Neural cell (in vitro differentiated cells): ENCODE measurements at regions not wholly inside any gene's neighbourhood (a gene's known extent, or its start where the extent isn't known, plus 50 kb on each side); places are given as distances from the start of the nearest gene placed in this dataset.

Experiments used
- H2AFZ ChIP-seq: fragments of 200-600, 300-800 bp; sonication (generic), shearing (Covaris generic); 2 replicates; pipeline ENCODE4 v1.6.0; 2014; ENCODE audit warnings: low read depth, mild to moderate bottlenecking, antibody characterized with exemption, low read length, moderate library complexity
- H3F3A ChIP-seq: fragments of 200-600 bp; shearing (Covaris generic); 2 replicates; pipeline ENCODE4 v1.6.1; 2016; ENCODE audit warnings: mild to moderate bottlenecking, moderate library complexity, mixed read lengths, antibody characterized with exemption, low read length; ENCODE audit not compliant: insufficient read depth, poor library complexity, severe bottlenecking
- H3K27ac ChIP-seq: fragments of 200-600, 300-800 bp; sonication (generic), shearing (Covaris generic); 2 replicates; pipeline ENCODE4 v1.5.1; 2014; ENCODE audit warnings: mild to moderate bottlenecking, low read length, moderate library complexity
- H3K27me3 ChIP-seq: fragments of 300-800, 200-600 bp; sonication (generic), shearing (Covaris generic); 2 replicates; pipeline ENCODE4 v1.6.0; 2014; ENCODE audit warnings: mild to moderate bottlenecking, low read depth, low read length, moderate library complexity; ENCODE audit not compliant: insufficient read depth
- H3K36me3 ChIP-seq: fragments of 300-800, 200-600 bp; sonication (generic), shearing (Covaris generic); 2 replicates; pipeline ENCODE4 v1.5.1; 2014; ENCODE audit warnings: mild to moderate bottlenecking, antibody characterized with exemption, low read length, moderate library complexity; ENCODE audit not compliant: insufficient read depth
- H3K4me2 ChIP-seq: fragments of 300-800, 200-600 bp; sonication (generic), shearing (Covaris generic); 2 replicates; pipeline ENCODE4 v1.6.0; 2014; ENCODE audit warnings: mild to moderate bottlenecking, low read length
- H3K4me3 ChIP-seq: fragments of 300-800, 200-600 bp; sonication (generic), shearing (Covaris generic); 2 replicates; pipeline ENCODE4 v1.5.1; 2014; ENCODE audit warnings: mild to moderate bottlenecking, low read length, moderate library complexity
- H3K79me2 ChIP-seq: fragments of 200-600 bp; shearing (Covaris generic); replicated peaks from 2 replicates; pipeline ENCODE4 v1.6.0; 2014; ENCODE audit warnings: mild to moderate bottlenecking, low read length, moderate library complexity; ENCODE audit not compliant: insufficient read depth
- H3K9ac ChIP-seq: fragments of 300-800, 200-600 bp; sonication (generic), shearing (Covaris generic); 2 replicates; pipeline ENCODE4 v1.6.1; 2016; ENCODE audit warnings: mild to moderate bottlenecking, low read length, mixed read lengths
- H3K9me2 ChIP-seq: fragments of 200-600 bp; shearing (Covaris generic); 2 replicates; pipeline ENCODE4 v1.6.1; 2016; ENCODE audit warnings: mild to moderate bottlenecking, low read length, mixed read lengths; ENCODE audit not compliant: insufficient read depth
- H3K9me3 ChIP-seq: fragments of 200-600, 300-800 bp; sonication (generic), shearing (Covaris generic); 2 replicates; pipeline ENCODE4 v1.6.1; 2016; ENCODE audit warnings: mild to moderate bottlenecking, mixed run types, low read length, moderate library complexity, mixed read lengths
- H4K20me1 ChIP-seq: fragments of 200-600 bp; shearing (Covaris generic); 2 replicates; pipeline ENCODE4 v1.6.1; 2016; ENCODE audit warnings: mild to moderate bottlenecking, mixed run types; ENCODE audit not compliant: insufficient read depth
- EP300 ChIP-seq: fragments of 450-650 bp; conservative IDR thresholded peaks from 2 replicates; pipeline ENCODE4 v1.6.1; 2014; ENCODE audit warnings: antibody characterized with exemption, mild to moderate bottlenecking, moderate library complexity; ENCODE audit not compliant: poor library complexity, severe bottlenecking
- EZH2 ChIP-seq: fragments of 200-600, 300-800 bp; shearing (Covaris generic), sonication (generic); IDR thresholded peaks from 2 replicates; pipeline ENCODE4 v1.6.1; 2014; ENCODE audit warnings: antibody characterized with exemption, low read length, borderline replicate concordance, mild to moderate bottlenecking; ENCODE audit not compliant: insufficient read depth, poor library complexity, severe bottlenecking
- MXI1 ChIP-seq: fragments of 450-650 bp; conservative IDR thresholded peaks from 2 replicates; pipeline ENCODE4 v1.6.1; 2014; ENCODE audit warnings: antibody characterized with exemption, mild to moderate bottlenecking; ENCODE audit not compliant: poor library complexity, severe bottlenecking
- POLR2AphosphoS5 ChIP-seq: IDR thresholded peaks from 2 replicates; pipeline ENCODE4 v1.6.1; 2012
- RAD21 ChIP-seq: fragments of 450-650 bp; conservative IDR thresholded peaks from 2 replicates; pipeline ENCODE4 v1.6.1; 2014; ENCODE audit warnings: antibody characterized with exemption, mild to moderate bottlenecking, moderate library complexity
- SMC3 ChIP-seq: fragments of 450-650 bp; conservative IDR thresholded peaks from 2 replicates; pipeline ENCODE4 v1.6.1; 2014; ENCODE audit warnings: antibody characterized with exemption, mild to moderate bottlenecking, moderate library complexity; ENCODE audit not compliant: poor library complexity
- TAF1 ChIP-seq: IDR thresholded peaks from 2 replicates; pipeline ENCODE4 v1.6.1; 2012; ENCODE audit warnings: low read depth
- TF ChIP-seq, protein P1 (sequence below): IDR thresholded peaks from 2 replicates; pipeline ENCODE4 v1.6.1; 2012; ENCODE audit warnings: borderline replicate concordance
- TF ChIP-seq, protein P2 (sequence below): fragments of 450-650 bp; IDR thresholded peaks from 2 replicates; pipeline ENCODE4 v1.5.1; 2014; ENCODE audit warnings: antibody characterized with exemption, mild to moderate bottlenecking, moderate library complexity; ENCODE audit not compliant: poor library complexity, severe bottlenecking

DNA sequence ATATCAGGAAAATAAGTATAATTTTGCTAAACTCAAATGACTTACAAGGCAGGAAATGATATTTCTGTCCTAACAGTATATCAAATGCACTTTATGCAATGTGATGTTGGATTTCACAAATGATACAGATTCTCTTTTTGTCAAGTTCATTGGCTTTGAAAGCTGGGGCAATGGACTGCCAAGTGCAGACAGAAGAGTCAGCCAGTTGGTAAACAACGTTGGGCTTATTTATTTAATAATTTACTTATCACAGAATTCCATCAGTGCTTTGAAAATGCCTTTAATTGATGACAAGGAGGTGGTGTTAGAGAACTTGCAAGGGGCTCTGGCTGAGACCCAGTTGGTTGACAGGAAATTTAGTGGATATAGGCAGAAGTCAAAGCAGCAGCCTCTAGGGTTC, 79.9 kb upstream of the ADGRG2 start (continued):
- TF ChIP-seq SMC3 (no peak), EZH2 (no peak)

DNA sequence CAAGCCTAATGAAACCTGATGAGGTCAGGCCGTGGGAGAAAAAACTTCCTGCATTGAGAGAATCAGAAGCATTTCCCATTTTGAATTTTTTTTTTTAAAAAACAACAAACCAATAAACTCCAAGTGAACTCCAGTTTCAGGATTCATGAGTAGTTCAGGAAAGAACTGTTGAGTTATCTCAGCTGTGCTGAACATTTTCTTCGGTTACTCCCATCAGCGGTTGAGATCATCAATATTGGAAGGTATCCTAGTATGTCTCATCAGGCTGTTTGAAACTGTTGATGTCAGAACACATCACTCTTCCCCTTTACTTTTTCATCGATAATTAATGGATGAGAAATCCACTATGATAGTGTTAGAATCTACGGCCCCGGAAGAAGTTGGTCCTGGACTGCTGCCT, 82.4 kb upstream of the ADGRG2 start:
- no peaks in the 10 kb centered on the region for H3K36me3 ChIP-seq
- H3K9me3 ChIP-seq, result no peaks in the 10 kb centered on the region
- no peaks in the 10 kb centered on the region for H3K27me3 ChIP-seq
- no peaks in the 10 kb centered on the region for H3K9me2 ChIP-seq
- H3K27ac ChIP-seq, result no peak overlapping the region
- no peak for TF ChIP-seq EP300
- TF ChIP-seq RAD21, result no peak
- H3K79me2 ChIP-seq, result no peaks in the 10 kb centered on the region
- H3K4me3 ChIP-seq, result no peak overlapping the region
- H2AFZ ChIP-seq, result no peak overlapping the region
- H3F3A ChIP-seq, result no peaks in the 10 kb centered on the region
- H3K4me2 ChIP-seq, result no peak overlapping the region
- H4K20me1 ChIP-seq, result no peaks in the 10 kb centered on the region
- no peak overlapping the region for H3K9ac ChIP-seq

DNA sequence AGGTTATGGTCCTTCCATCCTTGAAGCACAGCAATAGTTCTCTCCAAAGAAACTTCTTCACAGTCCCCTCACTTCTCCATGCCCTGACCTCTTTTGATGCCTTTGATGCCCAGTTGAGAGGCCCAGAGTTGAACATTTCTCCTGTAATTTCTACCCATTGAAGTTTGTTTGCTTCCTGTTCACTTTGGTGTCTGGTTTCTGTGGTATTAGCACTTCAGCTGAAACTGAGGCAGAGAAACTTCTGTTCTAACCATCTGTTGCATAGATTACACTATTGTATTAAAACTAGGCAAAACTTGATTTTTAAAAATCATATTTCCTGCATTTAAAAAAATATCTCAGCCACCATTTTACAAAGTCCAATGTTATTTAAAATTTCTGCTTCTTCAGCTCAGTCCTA, 89.8 kb upstream of the ADGRG2 start:
- Histone ChIP-seq H3K27me3 (no peaks in the 10 kb centered on the region), H3K4me3 (no peak overlapping the region), H3K36me3 (no peaks in the 10 kb centered on the region), H3K27ac (no peak overlapping the region), H3K4me2 (no peak overlapping the region), H3K9me3 (no peaks in the 10 kb centered on the region), H3K9ac (no peak overlapping the region), H4K20me1 (no peaks in the 10 kb centered on the region), H3K9me2 (no peaks in the 10 kb centered on the region), H2AFZ (no peak overlapping the region), H3F3A (no peaks in the 10 kb centered on the region), H3K79me2 (no peaks in the 10 kb centered on the region)
- TF ChIP-seq POLR2AphosphoS5 (no peak), RAD21 (no peak), EP300 (no peak), MXI1 (no peak), TAF1 (no peak), SMC3 (no peak), EZH2 (no peak)
- TF ChIP-seq, protein P1, sequence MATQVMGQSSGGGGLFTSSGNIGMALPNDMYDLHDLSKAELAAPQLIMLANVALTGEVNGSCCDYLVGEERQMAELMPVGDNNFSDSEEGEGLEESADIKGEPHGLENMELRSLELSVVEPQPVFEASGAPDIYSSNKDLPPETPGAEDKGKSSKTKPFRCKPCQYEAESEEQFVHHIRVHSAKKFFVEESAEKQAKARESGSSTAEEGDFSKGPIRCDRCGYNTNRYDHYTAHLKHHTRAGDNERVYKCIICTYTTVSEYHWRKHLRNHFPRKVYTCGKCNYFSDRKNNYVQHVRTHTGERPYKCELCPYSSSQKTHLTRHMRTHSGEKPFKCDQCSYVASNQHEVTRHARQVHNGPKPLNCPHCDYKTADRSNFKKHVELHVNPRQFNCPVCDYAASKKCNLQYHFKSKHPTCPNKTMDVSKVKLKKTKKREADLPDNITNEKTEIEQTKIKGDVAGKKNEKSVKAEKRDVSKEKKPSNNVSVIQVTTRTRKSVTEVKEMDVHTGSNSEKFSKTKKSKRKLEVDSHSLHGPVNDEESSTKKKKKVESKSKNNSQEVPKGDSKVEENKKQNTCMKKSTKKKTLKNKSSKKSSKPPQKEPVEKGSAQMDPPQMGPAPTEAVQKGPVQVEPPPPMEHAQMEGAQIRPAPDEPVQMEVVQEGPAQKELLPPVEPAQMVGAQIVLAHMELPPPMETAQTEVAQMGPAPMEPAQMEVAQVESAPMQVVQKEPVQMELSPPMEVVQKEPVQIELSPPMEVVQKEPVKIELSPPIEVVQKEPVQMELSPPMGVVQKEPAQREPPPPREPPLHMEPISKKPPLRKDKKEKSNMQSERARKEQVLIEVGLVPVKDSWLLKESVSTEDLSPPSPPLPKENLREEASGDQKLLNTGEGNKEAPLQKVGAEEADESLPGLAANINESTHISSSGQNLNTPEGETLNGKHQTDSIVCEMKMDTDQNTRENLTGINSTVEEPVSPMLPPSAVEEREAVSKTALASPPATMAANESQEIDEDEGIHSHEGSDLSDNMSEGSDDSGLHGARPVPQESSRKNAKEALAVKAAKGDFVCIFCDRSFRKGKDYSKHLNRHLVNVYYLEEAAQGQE, result no peak
- TF ChIP-seq, protein P2, sequence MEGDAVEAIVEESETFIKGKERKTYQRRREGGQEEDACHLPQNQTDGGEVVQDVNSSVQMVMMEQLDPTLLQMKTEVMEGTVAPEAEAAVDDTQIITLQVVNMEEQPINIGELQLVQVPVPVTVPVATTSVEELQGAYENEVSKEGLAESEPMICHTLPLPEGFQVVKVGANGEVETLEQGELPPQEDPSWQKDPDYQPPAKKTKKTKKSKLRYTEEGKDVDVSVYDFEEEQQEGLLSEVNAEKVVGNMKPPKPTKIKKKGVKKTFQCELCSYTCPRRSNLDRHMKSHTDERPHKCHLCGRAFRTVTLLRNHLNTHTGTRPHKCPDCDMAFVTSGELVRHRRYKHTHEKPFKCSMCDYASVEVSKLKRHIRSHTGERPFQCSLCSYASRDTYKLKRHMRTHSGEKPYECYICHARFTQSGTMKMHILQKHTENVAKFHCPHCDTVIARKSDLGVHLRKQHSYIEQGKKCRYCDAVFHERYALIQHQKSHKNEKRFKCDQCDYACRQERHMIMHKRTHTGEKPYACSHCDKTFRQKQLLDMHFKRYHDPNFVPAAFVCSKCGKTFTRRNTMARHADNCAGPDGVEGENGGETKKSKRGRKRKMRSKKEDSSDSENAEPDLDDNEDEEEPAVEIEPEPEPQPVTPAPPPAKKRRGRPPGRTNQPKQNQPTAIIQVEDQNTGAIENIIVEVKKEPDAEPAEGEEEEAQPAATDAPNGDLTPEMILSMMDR, result no peak
